ENCODE measurements at regions not wholly inside any gene's neighbourhood (a gene's known extent, or its start where the extent isn't known, plus 50 kb on each side); places are given as distances from the start of the nearest gene placed in this dataset.
"Not testable (repeated sequence)": the region's sequence is repeated elsewhere in the genome, so short reads cannot be mapped to it uniquely, and the experiment has no call there.

DNA sequence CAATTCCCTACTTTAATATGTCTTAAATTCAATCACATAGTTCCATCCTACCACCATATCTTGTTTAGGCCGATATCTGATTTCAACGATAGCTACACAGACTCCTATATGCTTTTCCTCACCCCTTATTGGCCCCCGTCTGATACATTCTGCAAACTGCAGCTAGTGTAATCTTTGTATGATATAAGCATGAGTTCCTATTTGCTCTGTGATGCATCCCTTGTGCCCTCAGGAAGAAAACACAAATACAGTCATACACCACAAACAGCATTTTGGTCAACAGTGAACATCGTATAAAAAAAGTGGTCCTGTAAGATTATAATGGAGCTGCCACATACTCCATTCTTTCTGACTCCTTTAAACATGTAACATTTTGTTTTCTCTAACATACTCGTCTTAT, 837.8 kb upstream of the CDH6 start:
- DNase-seq (ENCODE audit: low spot score): no peak
- in situ Hi-C loops (cut with MboI; ENCODE audit: low pct_unique_long_range_greater_than_20kb, low sequenced_read_pairs, unreplicated experiment): no loop called here
- TF ChIP-seq, protein P1, sequence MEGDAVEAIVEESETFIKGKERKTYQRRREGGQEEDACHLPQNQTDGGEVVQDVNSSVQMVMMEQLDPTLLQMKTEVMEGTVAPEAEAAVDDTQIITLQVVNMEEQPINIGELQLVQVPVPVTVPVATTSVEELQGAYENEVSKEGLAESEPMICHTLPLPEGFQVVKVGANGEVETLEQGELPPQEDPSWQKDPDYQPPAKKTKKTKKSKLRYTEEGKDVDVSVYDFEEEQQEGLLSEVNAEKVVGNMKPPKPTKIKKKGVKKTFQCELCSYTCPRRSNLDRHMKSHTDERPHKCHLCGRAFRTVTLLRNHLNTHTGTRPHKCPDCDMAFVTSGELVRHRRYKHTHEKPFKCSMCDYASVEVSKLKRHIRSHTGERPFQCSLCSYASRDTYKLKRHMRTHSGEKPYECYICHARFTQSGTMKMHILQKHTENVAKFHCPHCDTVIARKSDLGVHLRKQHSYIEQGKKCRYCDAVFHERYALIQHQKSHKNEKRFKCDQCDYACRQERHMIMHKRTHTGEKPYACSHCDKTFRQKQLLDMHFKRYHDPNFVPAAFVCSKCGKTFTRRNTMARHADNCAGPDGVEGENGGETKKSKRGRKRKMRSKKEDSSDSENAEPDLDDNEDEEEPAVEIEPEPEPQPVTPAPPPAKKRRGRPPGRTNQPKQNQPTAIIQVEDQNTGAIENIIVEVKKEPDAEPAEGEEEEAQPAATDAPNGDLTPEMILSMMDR (IDR thresholded peaks at IDR 0.05; ENCODE audit: extremely low read depth, insufficient read depth, missing control alignments): no peak

DNA sequence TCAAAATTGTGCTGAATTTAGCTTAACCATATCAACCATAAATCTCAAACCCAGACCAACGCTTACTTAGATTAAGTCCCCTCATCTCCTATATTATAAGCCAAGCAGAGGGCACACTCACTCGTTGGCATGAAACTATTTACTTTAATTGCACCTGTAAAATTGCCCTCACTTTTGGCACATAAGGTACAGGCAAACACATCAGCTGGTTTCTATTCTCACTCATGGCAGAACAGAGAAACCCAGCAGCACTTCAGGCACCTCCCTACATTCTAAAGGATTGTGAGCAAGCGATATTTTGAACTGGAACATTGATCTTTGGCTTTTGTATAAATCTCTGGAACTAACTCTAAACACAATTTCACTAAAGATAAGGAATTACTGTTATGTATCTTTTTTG, 845.6 kb upstream of the CDH6 start:
- DNase-seq (ENCODE audit: low spot score): no peak
- in situ Hi-C loops (cut with MboI; ENCODE audit: low pct_unique_long_range_greater_than_20kb, low sequenced_read_pairs, unreplicated experiment): no loop called here
- TF ChIP-seq, protein P1 (IDR thresholded peaks at IDR 0.05; ENCODE audit: extremely low read depth, insufficient read depth, missing control alignments): no peak

DNA sequence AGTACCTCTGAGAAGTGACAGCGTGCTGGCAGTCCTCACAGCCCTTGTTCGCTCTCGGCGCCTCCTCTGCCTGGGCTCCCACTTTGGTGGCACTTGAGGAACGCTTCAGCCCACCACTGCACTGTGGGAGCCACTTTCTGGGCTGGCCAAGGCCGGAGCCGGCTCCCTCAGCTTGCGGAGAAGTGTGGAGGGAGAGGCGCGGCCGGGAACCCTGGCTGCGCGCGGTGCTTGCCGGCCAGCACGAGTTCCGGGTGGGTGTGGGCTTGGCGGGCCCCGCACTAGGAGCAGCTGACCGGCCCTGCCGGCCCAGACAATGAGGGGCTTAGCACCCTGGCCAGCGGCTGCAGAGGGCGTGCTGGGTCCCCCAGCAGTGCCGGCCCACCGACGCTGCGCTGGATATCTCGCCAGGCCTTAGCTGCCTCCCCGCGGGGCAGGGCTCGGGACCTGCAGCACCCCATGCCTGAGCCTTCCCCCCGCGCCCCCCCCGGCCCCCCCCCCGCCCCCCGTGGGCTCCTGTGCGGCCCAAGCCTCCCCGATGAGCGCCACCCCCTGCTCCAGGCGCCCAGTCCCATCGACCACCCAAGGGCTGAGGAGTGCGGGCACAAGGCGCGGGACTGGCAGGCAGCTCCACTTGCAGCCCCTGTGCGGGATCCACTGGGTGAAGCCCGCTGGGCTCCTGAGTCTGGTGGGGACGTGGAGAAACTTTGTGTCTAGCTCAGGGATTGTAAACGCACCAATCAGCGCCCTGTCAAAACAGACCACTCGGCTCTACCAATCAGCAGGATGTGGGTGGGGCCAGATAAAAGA, 847.7 kb upstream of the CDH6 start:
- DNase-seq (ENCODE audit: low spot score); in situ Hi-C loops (cut with MboI; ENCODE audit: low pct_unique_long_range_greater_than_20kb, low sequenced_read_pairs, unreplicated experiment): not testable (repeated sequence)

DNA sequence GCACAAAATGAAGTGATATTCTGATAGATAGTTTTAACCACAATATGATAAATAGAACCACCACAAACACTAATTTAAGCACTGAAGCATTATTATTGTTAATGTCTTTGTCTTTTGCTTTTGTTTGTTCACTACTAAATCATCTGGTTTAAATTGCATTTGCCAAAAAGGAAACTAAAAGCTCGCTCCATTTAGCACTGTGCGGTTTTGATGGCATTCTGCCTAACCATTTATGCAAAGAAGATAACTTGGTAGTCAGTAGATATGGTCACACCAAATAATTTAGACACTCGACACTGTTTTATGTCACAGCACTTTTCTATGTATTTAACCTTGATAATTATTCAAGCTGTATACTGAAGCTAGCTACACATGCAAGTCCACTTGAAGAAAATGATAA, 849.8 kb upstream of the CDH6 start:
- in situ Hi-C loops (cut with MboI; ENCODE audit: low pct_unique_long_range_greater_than_20kb, low sequenced_read_pairs, unreplicated experiment): no loop called here
- DNase-seq (ENCODE audit: low spot score): no peak
- TF ChIP-seq, protein P1 (IDR thresholded peaks at IDR 0.05; ENCODE audit: extremely low read depth, insufficient read depth, missing control alignments): no peak

DNA sequence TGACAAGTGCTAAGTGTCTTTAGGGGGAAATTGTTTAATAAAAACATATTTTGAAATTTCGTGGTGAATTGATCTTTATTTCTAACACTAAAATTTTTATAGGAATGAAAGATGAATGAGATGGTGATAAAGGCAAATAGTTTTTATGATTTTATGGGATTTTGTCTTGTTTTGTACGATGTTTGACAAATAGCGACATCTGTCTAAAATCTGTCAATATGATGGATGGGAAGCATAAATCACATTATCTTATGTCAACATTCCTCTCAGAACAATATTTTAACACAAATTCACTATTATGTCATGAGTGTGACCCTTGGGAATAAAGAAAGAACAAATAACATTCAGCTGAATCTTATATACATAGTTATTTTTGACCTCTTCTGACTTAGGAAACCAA, 852.0 kb upstream of the CDH6 start:
- TF ChIP-seq, protein P1 (IDR thresholded peaks at IDR 0.05; ENCODE audit: extremely low read depth, insufficient read depth, missing control alignments): no peak
- no peak for DNase-seq (ENCODE audit: low spot score)

DNA sequence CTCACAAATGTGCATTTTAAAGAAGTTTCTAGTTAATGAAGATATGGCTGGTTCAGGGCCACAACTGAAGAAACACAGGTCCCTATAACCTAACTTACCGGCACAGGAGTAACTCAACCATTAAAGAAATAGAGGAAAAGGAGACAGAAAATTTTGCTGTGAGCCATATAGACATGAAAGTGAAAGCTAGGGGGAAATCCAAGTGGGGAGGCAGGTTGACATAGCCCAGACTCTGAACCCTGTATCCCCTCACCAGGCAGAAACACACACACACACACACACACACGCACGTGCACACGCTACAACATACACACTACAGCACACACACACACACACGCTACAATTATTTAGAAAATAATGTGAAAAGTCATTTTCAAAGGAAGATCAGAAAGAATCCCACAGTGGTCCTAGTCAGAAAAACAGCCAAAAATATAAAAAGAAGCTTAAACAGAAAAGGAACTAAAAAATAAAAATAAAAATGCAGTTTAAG, 856.4 kb upstream of the CDH6 start:
- TF ChIP-seq, protein P1 (IDR thresholded peaks at IDR 0.05; ENCODE audit: extremely low read depth, insufficient read depth, missing control alignments): no peak
- no peak for DNase-seq (ENCODE audit: low spot score)
- in situ Hi-C loops (cut with MboI; ENCODE audit: low pct_unique_long_range_greater_than_20kb, low sequenced_read_pairs, unreplicated experiment): no loop called here

More for the DNA sequence above, 852.0 kb upstream of the CDH6 start:
- in situ Hi-C loops (cut with MboI; ENCODE audit: low pct_unique_long_range_greater_than_20kb, low sequenced_read_pairs, unreplicated experiment): no loop called here

DNA sequence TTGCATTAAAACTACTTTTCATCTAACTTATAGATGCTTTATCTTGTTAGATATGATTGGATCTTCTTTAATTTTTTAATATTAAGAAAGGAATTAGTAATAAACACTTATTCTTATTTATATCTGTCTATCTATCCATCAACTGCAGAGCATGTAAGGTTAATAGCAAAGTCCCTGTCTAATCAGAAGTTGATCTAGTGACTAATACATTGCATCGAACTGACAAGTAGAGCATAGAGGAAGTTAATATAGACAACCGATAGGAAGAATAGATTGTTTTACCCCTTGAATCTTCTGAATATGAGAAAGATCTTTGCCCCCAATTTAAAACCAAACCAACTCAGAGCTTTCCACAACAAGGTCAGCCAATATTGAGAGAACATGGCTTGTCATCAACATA, 862.0 kb upstream of the CDH6 start:
- in situ Hi-C loops (cut with MboI; ENCODE audit: low pct_unique_long_range_greater_than_20kb, low sequenced_read_pairs, unreplicated experiment): no loop called here
- no peak for DNase-seq (ENCODE audit: low spot score)
- TF ChIP-seq, protein P1 (IDR thresholded peaks at IDR 0.05; ENCODE audit: extremely low read depth, insufficient read depth, missing control alignments): no peak
